Muscle of back (tissue), 3 donors: ENCODE measurements at regions not wholly inside any gene's neighbourhood (a gene's known extent, or its start where the extent isn't known, plus 50 kb on each side); places are given as distances from the start of the nearest gene placed in this dataset.

ENCODE experiments used
- DNase-seq, 3 donors: peaks; one replicate each; pipeline versions ENCODE4 v3.0.0 to v3.0.0-alpha.2; 2013

GRCh38 chr1:83673312-83673711 lies 325.6 kb downstream of the TTLL7 start:
- DNase-seq = no peak

DNA sequence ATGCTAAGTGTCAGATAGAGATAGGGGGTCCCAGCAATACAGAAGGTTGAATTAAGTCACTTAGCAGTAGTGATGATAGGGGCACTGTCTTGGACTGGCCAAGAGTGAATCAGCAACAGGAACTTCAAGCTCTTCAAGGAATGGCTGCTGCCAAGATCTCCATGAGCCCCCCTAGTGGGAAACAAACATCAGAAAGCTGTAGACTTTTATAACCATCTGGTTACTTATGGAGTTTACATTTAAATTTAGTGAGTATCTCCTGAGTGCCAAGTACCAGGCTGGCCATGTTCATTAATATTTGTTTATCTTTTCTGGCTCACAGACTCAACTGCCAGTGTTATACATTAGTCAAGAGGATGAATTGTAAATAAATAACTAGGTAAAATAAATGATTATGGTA lies 327.3 kb downstream of the TTLL7 start:
- no peak for DNase-seq

- no peak for DNase-seq
These were observed 327.9 kb downstream of the TTLL7 start for GRCh38 chr1:83670909-83671565.

- DNase-seq = peak; percentile 13 to 83 (median 52)
These were observed 357.0 kb downstream of the TTLL7 start for GRCh38 chr1:83641796-83642443.

GRCh38 chr1:83641206-83641658 lies 357.7 kb downstream of the TTLL7 start:
- peak; percentile 35 to 81 (median 38) for DNase-seq

DNA sequence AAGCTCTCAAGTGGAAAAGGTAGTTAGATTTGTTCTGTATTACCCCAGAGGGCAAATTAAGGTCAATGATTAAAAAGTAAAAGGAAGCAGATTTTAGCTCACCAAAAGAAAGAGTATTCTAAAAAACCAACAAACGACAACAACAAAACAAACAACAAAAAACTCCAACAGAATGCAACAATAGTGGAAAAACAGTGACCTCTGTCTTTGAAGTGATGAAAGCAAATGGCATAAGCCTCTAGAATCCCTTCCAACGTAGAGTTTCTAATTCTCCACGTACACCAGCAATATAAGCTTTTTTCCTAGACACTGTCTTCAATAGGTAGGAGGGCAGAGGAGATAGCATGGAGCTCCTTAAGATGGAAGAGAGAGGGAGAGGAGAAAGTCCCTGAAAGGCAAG lies 359.1 kb downstream of the TTLL7 start:
- no peak for DNase-seq

DNA sequence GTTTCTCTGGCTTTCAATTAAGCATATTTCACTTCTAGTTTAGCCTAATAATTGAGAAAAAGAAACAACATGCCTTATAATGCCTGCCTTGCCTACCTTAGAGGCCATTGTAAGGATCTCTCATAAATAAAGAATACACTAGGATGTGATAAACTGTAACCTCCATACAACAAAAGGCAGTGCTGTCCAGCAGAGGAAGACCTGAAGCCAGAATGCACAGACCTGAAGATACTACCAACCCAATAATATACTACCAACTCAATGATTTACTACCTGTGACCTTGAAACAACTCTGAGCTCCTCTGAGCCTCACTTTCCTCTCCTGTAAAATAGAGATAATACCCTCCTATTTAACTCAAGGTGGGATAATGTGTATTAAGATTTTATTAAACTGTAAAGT lies 361.3 kb downstream of the TTLL7 start:
- DNase-seq = no peak

GRCh38 chr1:83637009-83637408 lies 361.9 kb downstream of the TTLL7 start:
- DNase-seq = no peak

DNA sequence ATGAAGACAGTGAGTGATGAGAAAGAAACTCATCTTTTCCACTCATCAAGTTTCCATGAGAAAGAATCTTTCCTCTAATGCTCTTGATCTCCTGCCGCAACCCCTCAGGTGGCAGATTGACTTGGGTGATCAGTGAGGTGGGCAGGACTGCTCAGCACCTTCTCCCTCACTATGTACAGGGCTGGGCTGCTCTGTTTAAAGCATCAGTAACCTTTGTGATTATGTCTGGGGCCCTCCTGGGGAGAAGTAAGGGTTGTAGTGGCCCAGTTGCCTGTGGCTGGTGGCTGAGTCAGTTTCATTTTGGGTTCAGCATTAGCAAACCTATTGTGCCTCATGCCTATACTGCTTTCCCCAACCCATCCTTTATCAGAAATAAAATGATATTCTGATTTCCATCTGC lies 366.0 kb downstream of the TTLL7 start:
- no peak for DNase-seq

DNA sequence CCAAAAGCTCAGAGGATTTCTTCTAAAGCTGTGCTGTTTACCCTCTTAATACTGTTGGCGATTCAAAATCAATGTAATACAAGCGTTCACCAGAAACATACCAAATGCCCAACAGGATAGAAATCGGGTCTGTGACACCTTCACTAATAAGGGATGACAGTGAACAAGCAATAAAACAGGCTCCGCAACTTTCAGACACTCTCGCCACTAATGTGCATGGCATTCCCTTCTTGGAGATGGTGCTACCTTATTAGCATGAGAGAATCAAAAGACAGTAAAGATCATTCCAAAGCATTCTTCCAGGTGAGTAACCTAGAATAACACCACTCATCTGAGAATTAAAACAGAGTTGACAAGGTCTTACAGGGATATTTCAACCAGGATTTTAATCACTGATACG lies 367.1 kb downstream of the TTLL7 start:
- DNase-seq = no peak

GRCh38 chr1:83627045-83627444 lies 371.9 kb downstream of the TTLL7 start:
- DNase-seq = no peak

DNA sequence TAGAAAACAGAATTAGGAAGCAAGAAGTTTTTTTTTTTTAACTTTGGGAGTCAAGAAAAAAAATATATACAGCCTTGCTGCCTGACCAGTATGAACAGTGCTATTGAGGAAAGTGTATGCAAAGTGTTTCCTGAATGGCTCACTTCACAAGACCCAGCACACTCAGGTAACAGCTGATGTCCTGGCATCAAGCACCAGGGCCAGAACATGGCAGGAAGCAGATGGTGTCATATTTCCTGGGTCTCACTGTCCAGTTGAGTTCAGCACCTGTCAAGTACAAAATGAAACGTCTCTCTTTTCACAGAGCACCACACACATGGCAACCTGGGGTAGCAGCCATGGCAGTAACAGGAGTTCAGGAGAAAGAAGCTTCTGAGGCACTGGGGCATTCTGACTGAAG lies 372.3 kb downstream of the TTLL7 start:
- DNase-seq = peak; percentile 28 to 43 (median 32)

DNA sequence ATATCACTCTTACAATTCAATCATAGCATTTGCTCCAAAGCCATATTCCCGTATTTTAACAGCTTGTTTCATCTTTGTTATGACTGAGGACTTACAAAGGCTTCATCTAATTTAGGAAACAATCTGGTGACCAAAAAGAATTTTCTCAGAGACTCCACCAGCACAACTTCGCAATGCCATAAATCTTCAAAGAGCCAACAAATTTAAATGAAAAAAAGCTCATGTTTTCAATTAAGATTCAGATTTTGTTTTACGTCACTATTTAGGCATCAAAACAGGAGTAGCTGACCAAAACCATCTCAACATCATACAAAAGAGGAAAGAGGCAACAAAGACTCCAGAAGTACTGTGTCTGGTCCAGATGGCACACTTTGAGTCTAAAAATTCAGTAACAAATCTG lies 373.3 kb downstream of the TTLL7 start:
- no peak for DNase-seq

DNA sequence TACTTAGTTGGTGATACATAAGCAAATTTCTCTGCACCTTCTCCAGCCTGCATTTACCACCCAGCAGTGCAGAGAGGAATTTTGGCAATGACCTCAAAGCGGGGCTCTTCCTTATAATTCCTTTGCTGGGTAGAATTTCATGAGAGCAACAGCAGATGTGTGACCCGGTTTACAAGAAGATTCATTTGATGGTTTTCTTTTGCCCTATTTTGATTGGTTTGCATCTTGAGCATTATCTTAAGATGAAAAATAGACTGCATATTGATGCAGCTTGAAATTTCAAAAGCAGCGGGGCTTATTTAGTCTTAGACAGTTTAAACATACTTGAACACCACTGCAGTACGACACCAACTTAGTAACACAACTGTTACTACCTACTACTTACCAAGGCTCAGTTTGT lies 378.9 kb downstream of the TTLL7 start:
- DNase-seq = no peak

- peak; percentile 9 to 46 (median 34) for DNase-seq
These were observed 379.6 kb downstream of the TTLL7 start for GRCh38 chr1:83619170-83619896.

DNA sequence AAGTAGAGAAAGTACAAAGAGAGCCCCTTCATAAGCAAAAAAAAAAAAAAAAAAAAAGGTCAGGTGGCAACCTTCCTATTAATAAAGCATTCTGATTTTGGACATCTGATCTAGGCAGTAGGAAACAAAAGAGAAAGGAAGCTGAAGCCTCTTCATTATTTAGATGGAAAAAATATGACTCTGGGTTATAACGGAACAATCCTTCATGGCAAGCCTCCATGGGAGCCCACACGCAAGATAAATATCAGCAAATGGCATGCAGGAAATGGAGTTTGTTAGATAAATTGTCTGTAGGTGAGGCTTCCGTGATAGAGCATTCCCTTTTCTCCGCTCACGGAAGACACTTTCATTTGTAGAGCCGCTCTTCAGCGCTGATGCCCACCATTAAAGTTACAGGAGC lies 381.0 kb downstream of the TTLL7 start:
- peak in 1 of 3 donors; percentile 7 for DNase-seq

- DNase-seq = no peak
These were observed 383.6 kb downstream of the TTLL7 start for GRCh38 chr1:83615370-83615769.

GRCh38 chr1:83606416-83606955 lies 392.4 kb downstream of the TTLL7 start:
- no peak for DNase-seq

DNA sequence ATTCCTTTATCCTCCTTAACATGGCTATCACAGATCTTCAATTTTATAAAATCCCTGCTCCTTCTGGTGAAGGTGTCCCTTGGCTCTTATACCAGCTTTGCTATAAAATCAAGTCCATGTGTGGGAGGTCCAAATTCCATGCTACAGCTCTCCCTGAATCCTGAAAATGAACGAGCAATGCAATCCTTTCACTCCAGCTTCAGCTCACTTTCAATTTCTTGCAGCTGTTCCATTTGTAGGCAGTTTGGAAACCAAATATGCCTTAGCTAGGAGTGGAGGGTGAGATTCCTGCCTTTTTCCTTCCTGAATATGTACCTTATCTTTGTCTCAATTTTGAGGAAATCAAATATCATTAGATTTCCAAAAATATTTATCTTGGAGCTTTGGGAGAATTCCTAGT lies 402.6 kb downstream of the TTLL7 start:
- DNase-seq = peak; percentile 7 to 49 (median 7)

DNA sequence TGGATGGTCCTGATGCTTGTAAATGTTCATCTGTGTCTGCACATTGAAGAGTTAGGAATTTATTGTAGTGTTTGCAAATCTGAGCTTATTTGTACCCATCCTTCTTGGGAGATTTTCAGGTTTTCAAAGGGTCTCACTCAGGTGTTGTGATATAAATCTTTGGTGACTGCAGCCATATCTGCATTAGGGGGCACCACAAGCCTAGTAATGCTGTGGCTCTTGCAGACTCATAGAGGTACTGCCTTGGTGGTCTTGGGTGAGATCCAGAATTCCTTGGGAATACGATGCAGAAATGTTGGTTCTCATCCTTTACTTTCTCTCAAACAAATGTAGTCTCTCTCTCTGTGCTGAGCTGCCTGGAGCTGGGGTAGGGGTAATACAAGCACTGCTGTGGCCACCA lies 405.9 kb downstream of the TTLL7 start:
- DNase-seq = no peak

GRCh38 chr1:83588140-83588539 lies 410.8 kb downstream of the TTLL7 start:
- no peak for DNase-seq

DNA sequence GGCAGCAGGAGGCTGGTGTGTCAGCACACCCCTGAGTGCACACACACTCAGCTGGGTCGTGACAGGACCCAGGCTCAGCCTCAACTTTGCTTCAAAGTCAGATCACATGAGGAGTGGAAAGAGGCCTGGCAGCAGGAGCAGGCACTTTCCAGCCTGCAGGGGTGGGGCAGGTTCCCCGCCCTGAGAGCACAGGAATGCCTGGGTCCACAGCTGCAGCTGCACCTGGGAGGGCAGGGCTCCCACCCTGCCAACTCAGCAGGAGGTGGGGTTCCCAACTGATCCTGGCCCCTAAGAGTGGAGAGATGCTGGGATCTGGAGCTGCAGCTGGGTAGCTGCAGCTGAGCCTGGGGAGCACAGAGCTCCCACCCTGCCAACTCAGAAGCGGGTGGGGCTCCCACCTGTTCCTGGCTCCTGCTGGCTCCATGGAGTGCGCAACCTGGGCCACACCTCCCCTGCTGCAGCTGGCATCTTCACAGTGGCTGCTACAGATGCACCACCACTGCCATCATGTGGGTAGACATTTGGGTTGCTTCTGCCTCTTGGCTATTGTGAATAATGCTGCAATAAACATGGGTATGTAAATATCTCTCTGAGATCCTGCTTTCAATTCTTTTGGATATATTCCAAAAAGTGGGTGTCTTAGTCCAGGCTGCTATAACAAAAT lies 415.4 kb downstream of the TTLL7 start:
- peak in 1 of 3 donors; percentile 27 for DNase-seq
